Hepatocyte (in vitro differentiated cells): ENCODE measurements at regions not wholly inside any gene's neighbourhood (a gene's known extent, or its start where the extent isn't known, plus 50 kb on each side); places are given as distances from the start of the nearest gene placed in this dataset.

Experiments
- EZH2 ChIP-seq: fragments of 200-600 bp; sonication (generic); IDR thresholded peaks from 2 replicates; pipeline ENCODE4 v1.6.1; 2016; ENCODE audit warnings: antibody characterized with exemption, mild to moderate bottlenecking, borderline replicate concordance
- EZH2phosphoT487 ChIP-seq: fragments of 200-600 bp; sonication (generic); IDR thresholded peaks from one replicate; pipeline ENCODE4 v1.6.1; 2018; ENCODE audit warnings: antibody characterized with exemption, mild to moderate bottlenecking, low read depth, moderate library complexity; ENCODE audit not compliant: unreplicated experiment, severe bottlenecking
- TF ChIP-seq, protein P1 (sequence below): fragments of 200-600 bp; sonication (generic); IDR thresholded peaks from 2 replicates; pipeline ENCODE4 v1.5.1; 2016; ENCODE audit warnings: antibody characterized with exemption, mild to moderate bottlenecking; ENCODE audit not compliant: poor library complexity

DNA sequence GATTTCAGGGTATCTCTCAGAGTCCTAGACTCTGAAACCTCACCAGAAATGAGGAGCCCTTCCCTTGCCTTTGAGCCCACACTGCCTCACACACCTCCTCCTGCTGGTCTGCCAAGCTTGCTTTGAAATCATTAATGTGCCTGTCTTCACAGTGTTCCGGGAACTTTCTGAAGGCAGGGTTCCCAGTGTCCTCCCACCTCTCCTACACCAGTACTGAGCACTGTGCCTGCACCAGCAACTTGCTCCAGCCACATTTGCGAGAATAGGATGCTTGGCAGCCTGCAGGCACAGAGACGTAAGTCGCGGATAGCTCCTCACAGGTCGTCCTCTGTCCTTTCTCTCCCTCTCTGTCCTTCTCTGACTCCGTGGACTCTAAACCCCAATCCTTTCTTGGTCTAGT, 408.4 kb upstream of the EEF2KMT start:
- TF ChIP-seq EZH2phosphoT487 (no peak), EZH2 (no peak)
- TF ChIP-seq, protein P1, sequence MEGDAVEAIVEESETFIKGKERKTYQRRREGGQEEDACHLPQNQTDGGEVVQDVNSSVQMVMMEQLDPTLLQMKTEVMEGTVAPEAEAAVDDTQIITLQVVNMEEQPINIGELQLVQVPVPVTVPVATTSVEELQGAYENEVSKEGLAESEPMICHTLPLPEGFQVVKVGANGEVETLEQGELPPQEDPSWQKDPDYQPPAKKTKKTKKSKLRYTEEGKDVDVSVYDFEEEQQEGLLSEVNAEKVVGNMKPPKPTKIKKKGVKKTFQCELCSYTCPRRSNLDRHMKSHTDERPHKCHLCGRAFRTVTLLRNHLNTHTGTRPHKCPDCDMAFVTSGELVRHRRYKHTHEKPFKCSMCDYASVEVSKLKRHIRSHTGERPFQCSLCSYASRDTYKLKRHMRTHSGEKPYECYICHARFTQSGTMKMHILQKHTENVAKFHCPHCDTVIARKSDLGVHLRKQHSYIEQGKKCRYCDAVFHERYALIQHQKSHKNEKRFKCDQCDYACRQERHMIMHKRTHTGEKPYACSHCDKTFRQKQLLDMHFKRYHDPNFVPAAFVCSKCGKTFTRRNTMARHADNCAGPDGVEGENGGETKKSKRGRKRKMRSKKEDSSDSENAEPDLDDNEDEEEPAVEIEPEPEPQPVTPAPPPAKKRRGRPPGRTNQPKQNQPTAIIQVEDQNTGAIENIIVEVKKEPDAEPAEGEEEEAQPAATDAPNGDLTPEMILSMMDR, result no peak
